Breast epithelium (tissue), 3 donors: ENCODE measurements at regions not wholly inside any gene's neighbourhood (a gene's known extent, or its start where the extent isn't known, plus 50 kb on each side); places are given as distances from the start of the nearest gene placed in this dataset.

Experiments
- POLR2A ChIP-seq: fragments of 450-650 bp; IDR thresholded peaks from one replicate; pipeline ENCODE4 v1.6.1; 2016; ENCODE audit warnings: antibody characterized with exemption, mild to moderate bottlenecking, moderate library complexity
- POLR2AphosphoS5 ChIP-seq, 3 donors: sonication (generic); formaldehyde crosslinking; IDR thresholded peaks; one replicate each; pipeline ENCODE4 v1.6.1; 2017; ENCODE audit warnings: antibody characterized with exemption in 3 of 3
- TF ChIP-seq, protein P1 (sequence below), 3 donors: fragments of 450-650 bp; IDR thresholded peaks; one replicate each; pipeline ENCODE4 v1.5.1; 2016 to 2017; ENCODE audit warnings: antibody characterized with exemption in 3 of 3, mild to moderate bottlenecking in 3 of 3, moderate library complexity in 3 of 3

DNA sequence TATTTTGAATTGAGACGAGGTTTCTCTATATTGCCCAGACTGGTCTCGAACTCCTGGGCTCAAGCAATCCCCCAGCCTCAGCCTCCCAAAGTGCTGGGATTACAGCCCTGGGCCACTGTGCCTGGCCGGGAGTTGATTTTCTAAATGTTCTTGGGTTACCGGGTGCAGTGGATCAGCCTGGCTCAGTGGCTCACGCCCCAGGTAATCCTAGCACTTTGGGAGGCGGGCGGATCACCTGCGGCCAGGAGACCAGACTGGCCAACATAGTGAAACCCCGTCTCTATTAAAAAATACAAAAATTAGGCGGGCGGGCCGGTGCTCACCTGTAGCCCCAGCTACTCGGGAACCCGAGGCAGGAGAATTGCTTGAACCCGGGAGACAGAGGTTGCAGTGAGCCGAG lies 106.9 kb upstream of the LARP1 start:
- TF ChIP-seq, protein P1, sequence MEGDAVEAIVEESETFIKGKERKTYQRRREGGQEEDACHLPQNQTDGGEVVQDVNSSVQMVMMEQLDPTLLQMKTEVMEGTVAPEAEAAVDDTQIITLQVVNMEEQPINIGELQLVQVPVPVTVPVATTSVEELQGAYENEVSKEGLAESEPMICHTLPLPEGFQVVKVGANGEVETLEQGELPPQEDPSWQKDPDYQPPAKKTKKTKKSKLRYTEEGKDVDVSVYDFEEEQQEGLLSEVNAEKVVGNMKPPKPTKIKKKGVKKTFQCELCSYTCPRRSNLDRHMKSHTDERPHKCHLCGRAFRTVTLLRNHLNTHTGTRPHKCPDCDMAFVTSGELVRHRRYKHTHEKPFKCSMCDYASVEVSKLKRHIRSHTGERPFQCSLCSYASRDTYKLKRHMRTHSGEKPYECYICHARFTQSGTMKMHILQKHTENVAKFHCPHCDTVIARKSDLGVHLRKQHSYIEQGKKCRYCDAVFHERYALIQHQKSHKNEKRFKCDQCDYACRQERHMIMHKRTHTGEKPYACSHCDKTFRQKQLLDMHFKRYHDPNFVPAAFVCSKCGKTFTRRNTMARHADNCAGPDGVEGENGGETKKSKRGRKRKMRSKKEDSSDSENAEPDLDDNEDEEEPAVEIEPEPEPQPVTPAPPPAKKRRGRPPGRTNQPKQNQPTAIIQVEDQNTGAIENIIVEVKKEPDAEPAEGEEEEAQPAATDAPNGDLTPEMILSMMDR (IDR thresholded peaks at IDR 0.05): no peak
- TF ChIP-seq POLR2AphosphoS5 (IDR thresholded peaks at IDR 0.05): no peak
- no peak for TF ChIP-seq POLR2A
